ENCODE measurements at regions not wholly inside any gene's neighbourhood (a gene's known extent, or its start where the extent isn't known, plus 50 kb on each side); places are given as distances from the start of the nearest gene placed in this dataset.

DNA sequence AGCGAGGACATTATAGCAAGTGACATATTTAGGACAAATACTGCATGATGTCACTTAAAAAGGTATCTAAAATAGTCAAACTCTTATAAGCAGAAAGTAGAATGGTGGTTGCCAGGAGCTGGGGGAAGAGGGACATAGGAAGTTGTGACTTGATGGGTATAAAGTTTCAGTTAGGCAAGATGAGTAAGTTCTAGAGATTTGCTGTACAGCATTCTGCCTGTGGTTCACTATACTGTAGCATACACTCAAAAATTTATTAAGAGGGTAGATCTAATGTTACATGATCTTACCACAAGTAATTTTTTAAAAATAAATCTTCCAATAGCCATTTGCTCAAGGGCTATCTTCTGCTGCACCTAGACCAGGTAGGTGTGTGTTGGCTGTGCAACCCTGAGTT is 78.1 kb upstream of the NPAS2 start:
- TF ChIP-seq CTCF (IDR thresholded peaks at IDR 0.05; ENCODE audit: insufficient read depth, low read depth, low read length): no peak
- no peak for TF ChIP-seq EZH2 (IDR thresholded peaks at IDR 0.05; ENCODE audit: insufficient read depth, low read length)
